Cardiac fibroblast (primary cell): ENCODE measurements at regions not wholly inside any gene's neighbourhood (a gene's known extent, or its start where the extent isn't known, plus 50 kb on each side); places are given as distances from the start of the nearest gene placed in this dataset.
A peak's percentile ranks its signal among the peaks of the same experiment; 100 is the strongest.

Experiments
- DNase-seq, 2 donors: peaks; one replicate each; pipeline versions ENCODE4 v3.0.0 to v3.0.0-alpha.2; 2010; ENCODE audit warnings: low read depth in 2 of 2
- H3K4me3 ChIP-seq, 2 donors: replicated peaks in 1 of 2; 1 replicate in 1 of 2; 2 replicates in 1 of 2; pipeline ENCODE4 v1.5.1; 2011; ENCODE audit warnings: low read depth in 2 of 2, low read length in 2 of 2, mild to moderate bottlenecking in 2 of 2, moderate library complexity in 1 of 2
- CTCF ChIP-seq: IDR thresholded peaks from one replicate; pipeline ENCODE4 v1.5.1; 2011; ENCODE audit warnings: low read depth, mild to moderate bottlenecking, low read length, inconsistent platforms

GRCh38 chr2:226078666-226079065 is 679.2 kb downstream of the NYAP2 start:
- no peak overlapping the region for H3K4me3 ChIP-seq
- peak in 1 of 2 donors; percentile 30 for DNase-seq
- no peak for TF ChIP-seq CTCF

- DNase-seq = peak in 1 of 2 donors; percentile 49
- H3K4me3 ChIP-seq = no peak overlapping the region
- TF ChIP-seq CTCF = no peak
Measured at GRCh38 chr2:226077841-226078240, 678.3 kb downstream of the NYAP2 start.

GRCh38 chr2:226077031-226077430 is 677.5 kb downstream of the NYAP2 start:
- DNase-seq = peak; percentile 25 to 40
- TF ChIP-seq CTCF = no peak

GRCh38 chr2:226076529-226076928 is 677.0 kb downstream of the NYAP2 start:
- no peak for TF ChIP-seq CTCF
- H3K4me3 ChIP-seq = no peak overlapping the region
- peak in 1 of 2 donors; percentile 17 for DNase-seq

More at GRCh38 chr2:226077031-226077430, 677.5 kb downstream of the NYAP2 start:
- H3K4me3 ChIP-seq = no peak overlapping the region

GRCh38 chr2:226074391-226074790 is 674.9 kb downstream of the NYAP2 start:
- peak in 1 of 2 donors; percentile 54 for DNase-seq
- no peak for TF ChIP-seq CTCF
- H3K4me3 ChIP-seq = no peak overlapping the region

- TF ChIP-seq CTCF = no peak
- DNase-seq = no peak
- H3K4me3 ChIP-seq = no peak overlapping the region
Measured at GRCh38 chr2:226073496-226074160, 674.1 kb downstream of the NYAP2 start.

GRCh38 chr2:226066873-226067272 is 667.4 kb downstream of the NYAP2 start:
- H3K4me3 ChIP-seq = no peak overlapping the region
- DNase-seq = no peak
- TF ChIP-seq CTCF = no peak
